HG03025 (cell line): ENCODE measurements at regions not wholly inside any gene's neighbourhood (a gene's known extent, or its start where the extent isn't known, plus 50 kb on each side); places are given as distances from the start of the nearest gene placed in this dataset.

ENCODE experiments used
- ATAC-seq: cut with Tn5 transposase; IDR thresholded peaks from one replicate; pipeline ENCODE4 v1.9.1; 2021; ENCODE audit warnings: mild to moderate bottlenecking, moderate library complexity; ENCODE audit not compliant: unreplicated experiment, low FRiP score

DNA sequence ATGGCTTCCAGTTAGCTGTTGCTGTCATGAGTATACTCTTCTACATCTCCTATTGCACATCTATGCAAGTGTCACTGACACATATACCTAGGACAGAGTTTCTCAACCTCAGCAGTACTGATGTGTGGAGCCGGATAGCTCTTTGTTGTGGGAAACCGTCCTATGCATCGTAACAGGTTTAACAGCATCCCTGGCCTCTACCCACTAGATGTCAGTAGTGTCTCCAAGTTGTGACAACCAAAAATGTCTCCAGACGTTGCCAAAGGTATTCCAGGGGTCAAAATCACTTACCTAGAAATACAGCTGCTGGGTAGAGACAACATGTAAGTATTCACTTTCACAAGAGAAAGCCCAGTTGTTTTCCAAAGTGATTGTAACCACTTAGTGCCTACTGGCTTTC, 637.6 kb downstream of the RNF144B start:
- no peak for ATAC-seq

DNA sequence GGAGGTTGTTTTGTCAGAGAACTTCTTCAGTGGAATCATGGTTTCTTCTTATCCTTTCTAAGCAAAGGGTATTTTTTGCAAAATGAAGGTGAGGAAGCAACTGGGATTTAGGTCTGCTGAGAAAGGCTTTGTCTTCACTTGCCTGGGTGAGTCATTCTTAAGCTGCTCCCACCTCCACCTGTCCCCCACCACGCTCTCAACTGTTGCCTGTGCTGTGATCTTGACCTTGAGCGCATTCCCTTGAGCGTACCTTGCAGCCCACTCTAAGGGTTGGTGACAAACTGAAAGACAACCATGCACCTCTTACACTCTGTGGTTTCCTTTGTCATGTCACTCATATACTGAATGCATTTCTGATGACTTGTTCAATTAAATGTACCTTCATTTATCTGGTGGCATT, 641.1 kb downstream of the RNF144B start:
- ATAC-seq = no peak

DNA sequence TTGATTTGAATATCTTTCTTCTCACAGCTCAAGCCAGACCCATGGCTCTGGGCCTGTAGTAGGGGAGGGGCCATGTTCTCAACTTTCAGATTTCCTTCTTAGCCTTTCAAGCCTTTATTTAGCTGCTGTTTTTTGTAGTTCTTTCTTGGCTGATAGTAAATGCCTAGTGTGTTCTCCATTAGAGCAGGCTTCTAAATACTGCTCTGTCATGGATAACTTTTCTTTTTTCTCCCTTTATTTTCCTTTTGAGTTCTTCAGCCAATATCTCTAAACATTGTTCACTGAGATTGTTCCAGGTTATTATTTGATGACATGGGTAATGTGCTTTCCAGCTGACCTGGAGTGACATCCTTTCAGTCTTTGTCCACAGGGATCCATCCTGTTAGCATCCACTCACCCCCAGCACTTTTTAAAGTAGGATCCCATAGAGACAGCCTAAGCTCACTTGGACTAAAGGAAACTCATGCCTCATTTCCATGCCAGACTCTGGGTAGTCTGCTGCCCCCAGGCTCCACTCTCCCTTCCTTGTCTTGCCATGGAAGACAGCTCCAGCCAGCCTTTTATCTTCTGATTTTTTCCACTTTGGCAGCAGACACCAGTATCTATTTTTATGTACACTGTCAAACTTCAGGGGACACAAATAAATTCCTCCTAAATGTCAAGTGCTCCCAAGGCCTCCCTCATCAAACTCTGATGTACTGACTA, 645.6 kb downstream of the RNF144B start:
- no peak for ATAC-seq

DNA sequence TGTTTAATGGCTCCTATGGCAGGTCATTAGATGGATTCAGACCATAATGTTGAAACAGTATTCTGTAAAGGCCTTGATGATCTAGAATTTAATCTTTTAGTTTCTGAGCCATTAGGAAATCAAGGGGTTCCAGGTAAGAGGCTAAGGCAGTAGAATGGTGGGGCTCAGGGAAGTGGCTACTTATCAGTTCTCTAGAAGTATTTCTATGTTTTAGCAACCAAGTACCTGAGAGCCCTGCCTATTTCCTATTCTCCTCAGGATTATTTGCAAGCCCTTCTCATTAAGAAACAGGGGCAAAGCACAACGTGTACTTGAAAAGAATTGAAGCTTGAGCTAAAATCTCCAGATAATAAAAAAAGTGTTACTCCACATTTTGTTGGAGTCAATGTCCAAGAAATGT, 646.5 kb downstream of the RNF144B start:
- no peak for ATAC-seq

DNA sequence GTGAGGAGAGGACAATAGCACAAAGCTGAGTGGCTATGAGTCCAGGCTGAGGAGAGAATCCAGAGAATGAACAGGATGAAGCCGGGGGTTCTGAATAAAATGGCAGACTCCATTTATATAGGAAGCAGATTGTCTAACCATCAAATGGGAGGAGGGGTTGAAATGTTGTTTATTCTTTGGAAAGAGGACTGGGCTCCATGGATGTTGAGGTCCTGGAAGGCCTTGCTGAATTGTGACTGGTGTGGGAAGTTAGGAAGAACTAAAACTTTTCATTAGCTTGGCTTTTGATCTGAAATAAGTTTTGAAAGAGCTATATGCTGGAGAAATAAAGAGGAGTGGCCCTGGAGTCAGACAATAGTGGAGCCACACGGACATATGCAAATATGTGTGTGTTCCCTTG, 647.8 kb downstream of the RNF144B start:
- ATAC-seq = no peak

DNA sequence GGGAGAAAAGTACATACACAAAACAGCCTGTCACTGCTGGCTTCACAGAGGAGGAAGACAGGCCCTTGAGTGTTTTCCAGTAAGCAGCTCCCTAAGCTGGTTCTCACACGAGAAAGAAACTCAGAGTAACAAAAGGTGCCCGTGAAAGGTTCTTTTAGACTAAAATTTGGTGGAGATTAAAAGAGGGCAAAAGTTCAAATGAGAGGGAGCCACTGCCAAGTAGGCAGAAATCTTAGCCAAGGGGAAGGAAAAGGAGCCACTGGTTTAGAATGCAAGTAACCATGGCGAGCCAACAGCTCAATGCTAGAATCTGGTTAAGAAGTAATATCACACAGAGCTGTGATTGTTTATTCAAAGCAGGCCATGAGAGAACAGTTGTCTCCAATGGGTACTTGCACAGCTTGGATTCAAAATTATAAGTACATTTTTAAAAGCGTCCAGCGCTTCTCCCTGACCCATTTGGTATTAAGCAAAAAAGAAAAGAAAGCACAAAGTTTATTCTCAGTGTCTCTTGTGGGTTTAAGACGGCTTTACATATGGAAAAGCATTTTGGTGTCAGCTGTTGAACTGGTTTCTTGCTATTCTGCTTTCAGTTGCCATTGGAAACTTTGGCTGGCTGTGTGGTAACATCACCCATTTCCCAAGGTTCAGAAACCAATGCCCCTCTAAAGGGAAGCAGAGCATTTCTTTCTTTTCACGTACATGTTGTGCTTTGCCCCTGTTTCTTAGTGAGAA, 648.5 kb downstream of the RNF144B start:
- no peak for ATAC-seq

DNA sequence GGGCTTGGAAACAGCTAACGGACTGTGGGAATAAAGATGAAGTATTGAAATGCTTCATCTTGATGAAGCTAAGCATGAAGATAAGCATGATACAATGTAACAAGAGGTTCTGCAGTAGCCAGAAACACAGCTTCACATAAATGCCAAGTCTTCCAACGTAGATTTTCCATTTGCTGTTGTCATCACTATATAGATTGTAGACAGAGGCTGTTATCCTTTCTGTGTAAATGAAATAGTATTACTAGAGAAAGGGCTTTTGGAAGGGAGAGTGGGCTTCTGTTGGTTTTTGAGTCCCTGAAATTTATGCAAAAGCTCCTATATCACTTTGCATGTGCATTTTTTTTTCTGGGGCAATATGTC, 649.0 kb downstream of the RNF144B start:
- ATAC-seq = no peak

DNA sequence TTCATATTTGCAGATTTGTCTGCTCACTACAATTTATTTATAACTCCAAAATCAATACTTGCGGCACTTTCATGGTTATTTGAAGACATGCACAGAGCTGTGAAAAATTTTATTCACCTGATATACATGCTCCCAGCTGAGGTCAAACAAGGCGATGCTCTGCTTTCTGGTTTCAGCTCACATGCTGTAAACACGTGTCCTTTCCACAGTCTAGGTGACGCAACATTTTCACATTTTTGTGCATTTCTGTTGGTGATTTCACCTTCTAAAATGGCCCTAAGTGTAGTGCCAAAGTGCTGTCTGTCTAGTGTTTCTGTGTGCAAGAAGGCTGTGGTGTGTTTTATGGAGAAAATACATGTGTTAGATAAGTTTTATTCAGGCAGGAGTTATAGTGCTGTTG, 650.5 kb downstream of the RNF144B start:
- no peak for ATAC-seq

DNA sequence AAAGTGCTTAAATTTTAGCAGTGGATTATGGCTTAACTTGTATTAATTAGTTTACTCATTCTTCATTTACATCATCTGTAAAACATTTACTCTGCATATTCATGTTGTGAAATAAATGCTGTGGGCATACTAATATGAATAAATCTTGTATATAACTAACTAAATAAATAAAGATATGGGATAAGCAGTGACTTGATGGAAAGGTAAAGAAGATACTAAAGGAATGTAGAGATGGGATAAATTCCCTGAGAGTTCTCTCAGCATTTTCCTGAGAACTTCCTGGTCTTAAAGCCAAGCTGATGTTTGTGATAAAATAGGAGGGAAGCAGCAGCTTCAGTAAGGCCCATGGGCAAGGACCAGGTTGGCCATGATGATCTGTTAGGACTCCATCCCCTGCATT, 652.1 kb downstream of the RNF144B start:
- no peak for ATAC-seq

DNA sequence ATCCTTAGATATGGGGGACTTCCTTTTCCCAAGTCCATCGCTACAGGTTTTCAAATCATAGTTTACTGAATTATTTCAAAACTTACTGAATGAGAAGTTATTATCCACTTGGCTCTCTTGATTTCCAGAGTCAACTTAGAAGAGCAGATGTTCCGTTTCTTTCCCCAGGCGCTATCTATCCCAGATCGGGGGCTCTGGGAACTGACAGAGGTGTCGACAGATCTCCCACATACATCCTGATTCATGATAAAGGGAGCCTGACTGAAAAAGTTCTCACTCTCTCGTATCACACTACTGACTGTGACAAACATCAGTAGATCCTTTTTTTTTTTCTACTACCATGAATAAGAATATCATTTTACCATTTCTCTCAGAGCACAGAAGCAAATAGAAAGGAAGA, 654.8 kb downstream of the RNF144B start:
- ATAC-seq = no peak

DNA sequence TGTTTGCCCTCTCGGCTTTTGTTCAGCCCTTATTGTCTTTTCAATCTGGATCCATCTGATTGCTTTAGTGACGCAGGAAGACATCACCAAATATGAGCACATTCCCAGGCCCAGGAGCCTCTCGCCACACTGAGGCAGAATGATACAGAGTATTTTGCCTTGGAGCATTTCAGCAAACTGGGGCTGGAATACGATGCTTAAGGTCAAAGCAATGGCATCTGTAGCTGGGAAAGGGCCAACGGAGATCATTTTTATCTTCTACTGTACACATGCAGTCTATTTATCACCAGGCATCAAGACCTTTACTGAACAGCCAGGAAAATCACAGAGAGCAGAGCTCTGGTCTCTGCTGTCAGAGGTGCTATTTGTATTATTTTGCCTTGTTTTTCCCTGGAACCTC, 655.3 kb downstream of the RNF144B start:
- no peak for ATAC-seq

DNA sequence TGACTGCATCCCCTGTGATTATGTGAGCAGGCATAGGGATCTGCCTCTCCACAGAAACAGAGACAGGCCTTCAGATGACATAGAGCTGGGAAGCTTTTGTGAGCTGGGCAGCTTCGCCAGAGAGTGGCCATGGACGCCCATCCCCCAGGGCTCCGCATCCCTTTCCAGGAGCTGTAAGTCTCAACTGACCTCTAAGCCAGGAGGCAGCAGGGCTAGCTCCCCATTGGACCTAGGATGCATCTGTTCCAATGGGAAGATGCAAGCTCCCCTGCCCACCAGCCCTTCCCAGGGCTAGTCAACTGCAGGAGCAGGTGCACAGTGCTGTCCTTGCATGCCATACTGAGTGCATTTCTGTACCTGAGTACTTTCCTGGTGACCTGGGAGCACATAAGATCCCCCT, 663.6 kb downstream of the RNF144B start:
- no peak for ATAC-seq

DNA sequence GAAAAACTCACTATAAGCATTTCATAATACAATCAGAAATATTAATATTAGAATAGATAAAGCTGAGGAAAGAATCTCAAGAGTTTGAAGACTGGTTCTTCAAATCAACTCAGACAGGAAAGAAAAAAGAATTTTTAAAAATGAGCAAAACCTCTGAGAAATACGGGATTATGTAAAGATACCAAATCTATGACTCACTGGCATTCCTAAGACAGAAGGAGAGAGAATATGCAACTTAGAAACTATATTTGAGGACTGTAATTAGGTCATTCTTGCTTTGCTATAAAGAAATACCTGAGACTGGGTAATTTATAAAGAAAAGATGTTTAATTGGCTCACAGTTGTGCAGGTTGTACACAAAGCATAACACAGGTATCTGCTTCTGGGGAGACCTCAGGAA, 665.1 kb downstream of the RNF144B start:
- ATAC-seq = no peak

DNA sequence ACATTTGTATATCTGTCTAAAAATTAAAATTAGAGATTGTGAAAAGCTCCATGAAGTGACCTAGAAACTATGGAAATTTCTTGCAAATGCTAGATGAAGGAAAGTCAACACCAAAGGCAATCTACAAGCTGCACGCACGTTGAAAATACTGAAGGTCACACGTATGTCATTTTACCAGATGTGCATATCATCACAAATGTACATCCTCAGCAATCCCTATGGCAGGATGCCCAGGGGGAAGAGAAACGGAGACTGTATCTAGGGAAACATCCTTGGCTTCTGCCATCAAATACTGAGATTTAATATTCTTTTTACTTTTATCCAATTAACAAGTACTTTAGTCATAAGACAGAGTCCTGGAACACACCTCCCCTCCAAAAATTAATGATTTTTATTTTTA, 672.0 kb downstream of the RNF144B start:
- no peak for ATAC-seq

DNA sequence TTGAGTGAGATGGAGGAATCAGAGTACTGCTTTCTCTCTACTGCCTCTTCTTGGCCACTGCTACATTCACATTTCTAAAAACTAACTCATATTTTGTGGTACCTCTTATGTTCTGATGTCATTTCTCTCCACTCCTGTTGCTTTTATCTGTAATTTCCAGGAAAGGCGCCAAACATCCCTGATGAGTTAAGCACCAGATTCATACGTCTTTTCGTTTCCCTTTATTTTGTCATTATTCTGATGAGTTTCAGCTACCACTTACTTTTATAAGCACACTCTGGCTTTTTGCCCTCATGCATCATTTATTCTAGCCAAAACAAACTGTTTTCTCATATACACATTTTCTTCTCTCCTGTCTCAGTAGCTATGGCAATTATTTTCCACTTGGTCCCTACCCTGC, 680.0 kb downstream of the RNF144B start:
- no peak for ATAC-seq

DNA sequence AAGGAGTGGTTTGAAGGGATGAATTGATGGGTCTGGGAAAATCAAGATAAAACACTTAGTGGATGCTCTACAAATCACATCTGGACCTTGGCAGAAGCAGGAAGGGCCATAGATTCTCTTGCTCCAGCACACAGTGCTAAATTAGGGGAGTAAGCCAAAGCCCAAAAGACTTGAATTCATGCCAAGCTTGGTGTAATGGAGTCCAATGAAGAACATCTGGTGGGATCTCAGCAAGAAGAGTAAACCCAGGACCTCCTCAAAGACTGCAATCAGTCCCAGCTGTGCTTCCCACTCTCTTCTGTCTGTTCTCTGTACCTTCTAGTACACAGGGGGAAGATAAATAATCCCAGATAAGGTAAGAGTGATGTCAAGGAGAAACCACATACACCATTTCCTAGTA, 683.4 kb downstream of the RNF144B start:
- ATAC-seq = no peak

DNA sequence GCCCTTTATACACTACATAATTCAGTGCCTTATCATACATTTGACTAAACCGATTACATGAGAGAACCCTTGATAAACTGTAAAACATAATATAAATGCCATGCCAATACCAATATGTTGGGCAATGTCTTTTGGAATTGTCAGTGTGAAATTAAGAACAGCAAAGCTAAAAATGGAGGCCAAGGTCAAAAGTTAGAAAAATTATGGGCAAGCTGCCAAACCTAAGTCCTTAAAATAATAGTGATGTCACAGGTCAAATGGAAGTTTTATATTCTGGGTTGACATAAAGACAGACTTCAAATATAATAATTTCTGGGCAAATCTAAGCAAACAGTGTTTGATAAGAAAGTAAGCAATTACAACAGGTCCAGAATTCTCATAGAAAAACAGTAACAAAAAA, 696.7 kb downstream of the RNF144B start:
- no peak for ATAC-seq

DNA sequence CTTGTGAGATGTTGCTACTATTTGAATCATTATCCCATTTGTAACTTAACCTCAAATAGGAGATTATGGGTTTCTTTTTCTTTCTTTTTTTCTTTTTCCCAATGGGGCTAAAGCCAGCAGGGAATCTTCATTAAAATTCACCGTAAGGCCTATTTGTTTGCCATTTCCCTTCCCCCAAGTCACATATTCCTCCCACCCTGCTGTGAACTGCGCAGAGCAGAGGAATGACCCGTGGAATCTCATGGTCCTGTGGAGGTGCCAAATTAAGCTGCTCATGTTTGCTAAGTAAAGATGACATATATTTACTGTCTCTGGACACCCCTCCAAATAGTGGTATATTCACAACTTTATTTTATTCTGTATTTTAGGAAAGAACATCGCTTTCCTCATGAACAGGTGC, 699.3 kb downstream of the RNF144B start:
- ATAC-seq = no peak

DNA sequence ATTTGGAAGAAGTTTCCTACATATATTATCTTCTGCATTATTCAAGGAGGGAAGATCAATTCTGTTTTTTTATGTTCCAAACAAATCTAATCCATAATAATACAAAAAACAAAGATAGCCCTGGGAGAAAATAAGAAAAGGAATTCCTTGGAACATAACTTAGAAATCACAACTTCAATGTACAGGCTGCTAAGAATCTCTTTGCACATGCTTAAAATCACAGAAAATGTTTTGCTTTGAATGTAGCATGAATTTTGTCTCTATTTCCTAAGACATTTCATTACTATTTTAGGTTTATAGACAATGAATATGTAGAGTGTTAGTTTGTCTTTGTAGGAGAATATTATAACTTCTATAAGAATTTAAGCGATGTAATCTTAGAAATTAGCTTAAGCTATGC, 700.1 kb downstream of the RNF144B start:
- ATAC-seq = no peak

DNA sequence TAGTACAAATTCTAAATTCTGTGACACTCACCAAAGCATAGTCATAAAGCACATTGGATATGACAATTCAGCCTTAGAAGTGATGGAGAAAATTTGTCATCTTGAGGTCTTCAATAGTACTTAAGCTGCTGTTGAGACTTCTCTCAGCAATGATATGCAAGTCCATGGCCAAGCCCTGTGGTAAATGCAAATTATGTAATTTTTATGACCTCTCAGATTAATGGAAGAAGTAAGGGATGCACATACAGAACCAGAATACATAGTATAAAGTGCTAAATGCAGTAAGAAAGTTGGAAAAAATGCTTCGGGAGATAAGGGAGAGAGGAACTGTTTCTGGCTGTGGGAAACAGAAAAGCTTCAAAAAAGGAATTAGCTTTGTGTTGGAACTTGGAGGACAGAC, 700.7 kb downstream of the RNF144B start:
- ATAC-seq = no peak

DNA sequence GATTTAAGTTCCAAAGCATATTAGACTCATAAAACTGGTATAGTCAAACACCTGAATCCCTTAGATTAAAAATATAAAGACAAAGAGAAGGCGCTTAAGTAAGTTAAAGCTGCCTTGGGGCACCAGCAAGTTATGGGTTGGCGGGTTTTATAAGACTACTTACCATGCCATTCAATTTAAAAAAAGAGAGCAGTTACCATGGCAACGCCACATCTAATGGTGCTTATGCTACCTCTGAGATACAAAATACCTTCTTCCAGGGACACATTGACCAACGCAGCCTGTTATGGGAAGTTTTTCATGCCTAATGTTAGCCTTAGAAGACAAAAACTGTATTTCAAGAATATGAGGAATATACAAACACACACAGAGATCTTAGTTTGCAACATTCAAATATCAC, 713.6 kb downstream of the RNF144B start:
- ATAC-seq = no peak

DNA sequence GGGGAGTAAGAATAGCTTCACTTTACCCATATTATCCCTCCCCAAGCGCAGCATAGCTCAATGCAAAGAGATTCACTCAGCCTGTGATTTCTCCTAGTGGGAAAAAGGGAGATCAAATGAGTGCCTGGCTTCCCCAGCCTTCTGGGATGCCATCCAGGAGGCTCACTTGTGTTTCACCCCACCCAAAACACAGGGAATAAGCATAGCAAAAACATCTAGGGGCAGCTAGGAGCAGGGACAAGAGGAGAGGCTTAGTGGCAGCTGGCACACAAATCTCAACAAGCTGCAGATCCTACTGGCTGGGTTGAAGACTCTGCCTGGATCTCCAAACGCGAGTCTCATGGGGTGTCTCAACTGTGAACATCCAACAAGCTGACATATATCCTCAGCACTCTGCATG, 715.8 kb downstream of the RNF144B start:
- ATAC-seq = no peak

DNA sequence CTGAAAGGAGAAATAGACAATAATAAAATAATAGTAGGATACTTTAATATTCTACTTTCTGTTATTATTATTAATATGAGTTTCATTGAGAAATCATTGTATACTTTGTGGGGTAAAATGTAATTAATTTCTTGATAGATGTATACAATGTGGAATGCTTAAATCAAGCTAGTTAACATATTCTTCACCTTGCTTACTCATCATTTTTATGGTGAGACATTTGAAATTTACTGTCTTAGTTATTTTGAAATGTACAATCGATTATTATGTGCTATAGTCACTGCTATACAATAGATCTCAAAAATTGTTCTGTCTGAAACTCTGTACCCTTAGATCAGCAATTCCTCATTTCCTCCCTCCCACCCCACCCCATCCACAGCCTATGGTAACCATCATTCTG, 720.3 kb downstream of the RNF144B start:
- ATAC-seq = no peak
